IMR-90 (cell line): ENCODE measurements at regions not wholly inside any gene's neighbourhood (a gene's known extent, or its start where the extent isn't known, plus 50 kb on each side); places are given as distances from the start of the nearest gene placed in this dataset.

Experiments used
- ATAC-seq: fragments of 200-7000 bp; cut with Tn5 transposase; 2 replicates; pipeline ENCODE4 v1.9.1; 2020; ENCODE audit warnings: low read depth, mild to moderate bottlenecking, moderate library complexity
- BruUV-seq: library from RNA; stranded (reverse); fragments of 400-500 nt; replicated peaks from 2 replicates; lab custom pipeline; 2021; lab: Mats Ljungman, UMichigan
- CTCF ChIA-PET: fragments of 300-600 bp; formaldehyde crosslinking; extraction: SDS; loops from one replicate; lab custom pipeline; 2021; ENCODE audit warnings: antibody characterized with exemption; lab: Yijun Ruan, JAX
- POLR2A ChIA-PET: fragments of 300-600 bp; sonication (Branson Sonifier 250); formaldehyde crosslinking; loops from one replicate; lab custom pipeline; 2022; ENCODE audit warnings: antibody characterized with exemption; ENCODE audit not compliant: unreplicated experiment; lab: Charles Lee
- DNase-seq: peaks from one replicate; pipeline ENCODE4 v3.0.0; 2013
- H2AFZ ChIP-seq: replicated peaks from 2 replicates; pipeline ENCODE3; 2013; ENCODE audit warnings: low read length, mild to moderate bottlenecking; ENCODE audit not compliant: poor library complexity
- H2AK5ac ChIP-seq: 2 replicates; pipeline ENCODE4 v1.6.1; 2013; ENCODE audit warnings: low read depth, low read length, inconsistent platforms
- H2AK9ac ChIP-seq: replicated peaks from 2 replicates; pipeline ENCODE3; 2013; ENCODE audit warnings: mild to moderate bottlenecking, low read depth, low read length, moderate library complexity; ENCODE audit not compliant: poor library complexity
- H2BK120ac ChIP-seq: 2 replicates; pipeline ENCODE4 v1.6.1; 2013; ENCODE audit warnings: low read depth, low read length, inconsistent platforms
- H2BK15ac ChIP-seq: 3 replicates; pipeline ENCODE4 v1.6.1; 2013; ENCODE audit warnings: low read depth, low read length, inconsistent platforms
- H2BK20ac ChIP-seq: 2 replicates; pipeline ENCODE4 v1.6.1; 2013; ENCODE audit warnings: low read depth, mild to moderate bottlenecking, inconsistent platforms, low read length, moderate library complexity
- H2BK5ac ChIP-seq: 2 replicates; pipeline ENCODE4 v1.6.1; 2013; ENCODE audit warnings: mild to moderate bottlenecking, low read depth, low read length, inconsistent platforms; ENCODE audit not compliant: poor library complexity, severe bottlenecking
- H3K14ac ChIP-seq: replicated peaks from 2 replicates; pipeline ENCODE4 v1.6.1; 2013; ENCODE audit warnings: low read depth, low read length, inconsistent platforms
- H3K18ac ChIP-seq: 2 replicates; pipeline ENCODE4 v1.6.1; 2013; ENCODE audit warnings: low read depth, low read length, control low read depth
- H3K23ac ChIP-seq: 2 replicates; pipeline ENCODE4 v1.6.1; 2013; ENCODE audit warnings: low read depth, low read length, inconsistent platforms
- H3K27ac ChIP-seq: 2 replicates; pipeline ENCODE4 v1.5.1; 2013; ENCODE audit warnings: mild to moderate bottlenecking, control low read depth, low read length; ENCODE audit not compliant: insufficient read depth
- H3K27me3 ChIP-seq: 2 replicates; pipeline ENCODE4 v1.6.1; 2013; ENCODE audit warnings: low read length; ENCODE audit not compliant: control insufficient read depth, insufficient read depth
- H3K36me3 ChIP-seq: 2 replicates; pipeline ENCODE4 v1.6.1; 2013; ENCODE audit warnings: low read length, mixed read lengths; ENCODE audit not compliant: control insufficient read depth, insufficient read depth
- H3K4ac ChIP-seq: 2 replicates; pipeline ENCODE4 v1.6.1; 2013; ENCODE audit warnings: low read depth, low read length, inconsistent platforms
- H3K4me1 ChIP-seq: 2 replicates; pipeline ENCODE4 v1.6.1; 2013; ENCODE audit warnings: low read length, mixed read lengths; ENCODE audit not compliant: control insufficient read depth, insufficient read depth
- H3K4me2 ChIP-seq: 2 replicates; pipeline ENCODE4 v1.6.1; 2013; ENCODE audit warnings: low read depth, mild to moderate bottlenecking, control low read depth, low read length, moderate library complexity
- H3K4me3 ChIP-seq: 2 replicates; pipeline ENCODE4 v1.5.1; 2013; ENCODE audit warnings: low read depth, mild to moderate bottlenecking, control low read depth, low read length, moderate library complexity; ENCODE audit not compliant: insufficient read depth
- H3K56ac ChIP-seq: 2 replicates; pipeline ENCODE4 v1.6.1; 2013; ENCODE audit warnings: low read length, inconsistent platforms; ENCODE audit not compliant: insufficient read depth; ENCODE audit errors: extremely low read depth
- H3K79me1 ChIP-seq, 2 experiments: 2 replicates each; pipeline ENCODE4 v1.6.1; 2013; ENCODE audit warnings: low read length in 2 of 2, inconsistent platforms in 1 of 2, low read depth in 1 of 2
- H3K9ac ChIP-seq: 2 replicates; pipeline ENCODE4 v1.6.1; 2013; ENCODE audit warnings: low read depth, low read length, control low read depth
- H3K9me1 ChIP-seq: 2 replicates; pipeline ENCODE4 v1.6.1; 2013; ENCODE audit warnings: low read length, inconsistent platforms; ENCODE audit not compliant: insufficient read depth
- H3K9me3 ChIP-seq: 2 replicates; pipeline ENCODE4 v1.6.1; 2013; ENCODE audit warnings: low read length; ENCODE audit not compliant: control insufficient read depth, insufficient read depth
- H4K20me1 ChIP-seq: 2 replicates; pipeline ENCODE4 v1.6.1; 2013; ENCODE audit warnings: low read length, inconsistent platforms; ENCODE audit not compliant: insufficient read depth
- H4K5ac ChIP-seq: 2 replicates; pipeline ENCODE4 v1.6.1; 2013; ENCODE audit warnings: mild to moderate bottlenecking, low read depth, low read length, control low read depth
- H4K8ac ChIP-seq, 2 experiments: 2 replicates each; pipeline ENCODE4 v1.6.1; 2013; ENCODE audit warnings: low read depth in 2 of 2, low read length in 2 of 2, control low read depth in 1 of 2, inconsistent platforms in 1 of 2
- H4K91ac ChIP-seq: 2 replicates; pipeline ENCODE4 v1.6.1; 2013; ENCODE audit warnings: low read depth, low read length, inconsistent platforms; ENCODE audit not compliant: insufficient read depth
- ELK1 ChIP-seq: fragments of 150-350 bp; IDR thresholded peaks from 2 replicates; pipeline ENCODE4 v1.6.1; 2016; ENCODE audit warnings: low read depth, mild to moderate bottlenecking, low read length, moderate library complexity, borderline replicate concordance
- FOS ChIP-seq: fragments of 150-350 bp; IDR thresholded peaks from 2 replicates; pipeline ENCODE4 v1.6.1; 2016; ENCODE audit warnings: low read depth, low read length
- MAFK ChIP-seq: IDR thresholded peaks from 2 replicates; pipeline ENCODE4 v1.6.1; 2012; ENCODE audit warnings: low read depth, low read length, improper control_type of control experiment
- MAZ ChIP-seq: IDR thresholded peaks from 2 replicates; pipeline ENCODE4 v1.6.1; 2012; ENCODE audit warnings: low read depth, mild to moderate bottlenecking, low read length, improper control_type of control experiment, moderate library complexity, borderline replicate concordance
- WGBS, 2 experiments: methylation state at CpG; one replicate each; pipeline versions ENCODE4 v1.1.5 to v1.1.7; 2013; ENCODE audit warnings: missing lambda C conversion rate in 2 of 2; ENCODE audit not compliant: insufficient read length in 1 of 2; ENCODE audit errors: extremely low coverage in 2 of 2; 5-methylcytosine and 5-hydroxymethylcytosine counted together
- dilution Hi-C: fragments of 300-500 bp; cut with HindIII; formaldehyde crosslinking; loops from one replicate; pipeline ENCODE4 v1.14.3; 2018; ENCODE audit warnings: low sequenced_read_pairs; ENCODE audit not compliant: unreplicated experiment
- in situ Hi-C: fragments of 300-500 bp; cut with MboI; formaldehyde crosslinking; loops from 3 replicates; pipeline ENCODE4 v1.14.3; 2019; ENCODE audit warnings: low sequenced_read_pairs, inconsistent platforms, mixed read lengths
- intact Hi-C: fragments of 100-400 bp; cut with micrococcal nuclease; formaldehyde crosslinking; loops from 2 replicates; pipeline ENCODE4 v1.10.0; 2022

- Histone ChIP-seq H2BK5ac (no peak overlapping the region), H4K5ac (no peak overlapping the region), H3K9ac (no peak overlapping the region), H4K20me1 (no peaks in the 10 kb centered on the region), H2BK20ac (no peak overlapping the region), H3K9me3 (no peaks in the 10 kb centered on the region; the same call in 1 of the 2 replicates), H3K4me2 (no peak overlapping the region), H3K4ac (no peak overlapping the region), H3K56ac (no peak overlapping the region), H3K27me3 (no peaks in the 10 kb centered on the region), H3K4me3 (no peak overlapping the region), H2AK5ac (no peak overlapping the region), H4K8ac (no peak overlapping the region), H3K4me1 (no peaks in the 10 kb centered on the region), H3K79me1 (no peaks in the 10 kb centered on the region), H3K36me3 (no peaks in the 10 kb centered on the region), H3K9me1 (no peaks in the 10 kb centered on the region), H3K27ac (no peak overlapping the region), H3K23ac (no peak overlapping the region), H3K14ac (no peak overlapping the region), H2BK120ac (no peak overlapping the region), H2AK9ac (no peak overlapping the region), H2AFZ (no peak overlapping the region), H4K91ac (no peak overlapping the region), H2BK15ac (no peak overlapping the region), H3K18ac (no peak overlapping the region)
- in situ Hi-C loops (no loop called here), dilution Hi-C loops (no loop called here), intact Hi-C loops (no loop called here)
- ChIA-PET POLR2A (no interaction called here), CTCF (interaction anchor here (0.7 kb wide), 1 partner anchor 236 kb away, joined by 3 read pairs; no protein-coding TSS in a partner anchor)
- BruUV-seq = no TSS peak
- WGBS, 2 experiments = no CpG with 5 or more reads among the region's 13 CpGs
- DNase-seq (no peak), ATAC-seq (no peak)
- no peak for TF ChIP-seq FOS
- no peak for TF ChIP-seq ELK1
- TF ChIP-seq MAZ = no peak
- no peak for TF ChIP-seq MAFK
Measured at GRCh38 chr12:115810122-115810901, 467.2 kb downstream of the MED13L start.
